ENCODE measurements at regions not wholly inside any gene's neighbourhood (a gene's known extent, or its start where the extent isn't known, plus 50 kb on each side); places are given as distances from the start of the nearest gene placed in this dataset.

GRCh38 chr12:127070515-127071157, 1196.3 kb upstream of the TMEM132C start:
- no peak for DNase-seq (ENCODE audit: low read depth, low spot score)
- in situ Hi-C loops (cut with HindIII; ENCODE audit: low pct_unique_long_range_greater_than_20kb, low sequenced_read_pairs), result no loop called here

- in situ Hi-C loops (cut with HindIII; ENCODE audit: low pct_unique_long_range_greater_than_20kb, low sequenced_read_pairs), result no loop called here
- no peak for DNase-seq (ENCODE audit: low read depth, low spot score)
These were observed 1192.8 kb upstream of the TMEM132C start for GRCh38 chr12:127074161-127074560.

- in situ Hi-C loops (cut with HindIII; ENCODE audit: low pct_unique_long_range_greater_than_20kb, low sequenced_read_pairs), result no loop called here
- no peak for DNase-seq (ENCODE audit: low read depth, low spot score)
These were observed 1191.0 kb upstream of the TMEM132C start for GRCh38 chr12:127075981-127076380.

- in situ Hi-C loops (cut with HindIII; ENCODE audit: low pct_unique_long_range_greater_than_20kb, low sequenced_read_pairs), result no loop called here
- DNase-seq (ENCODE audit: low read depth, low spot score), result no peak
These were observed 1189.5 kb upstream of the TMEM132C start for GRCh38 chr12:127077262-127078045.

GRCh38 chr12:127078577-127079350, 1188.2 kb upstream of the TMEM132C start:
- no peak for DNase-seq (ENCODE audit: low read depth, low spot score)
- in situ Hi-C loops (cut with HindIII; ENCODE audit: low pct_unique_long_range_greater_than_20kb, low sequenced_read_pairs), result no loop called here

- in situ Hi-C loops (cut with HindIII; ENCODE audit: low pct_unique_long_range_greater_than_20kb, low sequenced_read_pairs), result no loop called here
- DNase-seq (ENCODE audit: low read depth, low spot score), result no peak
These were observed 1187.3 kb upstream of the TMEM132C start for GRCh38 chr12:127079636-127080035.

GRCh38 chr12:127081058-127081457, 1185.9 kb upstream of the TMEM132C start:
- DNase-seq (ENCODE audit: low read depth, low spot score), result no peak
- in situ Hi-C loops (cut with HindIII; ENCODE audit: low pct_unique_long_range_greater_than_20kb, low sequenced_read_pairs), result no loop called here

GRCh38 chr12:127083008-127083949, 1183.7 kb upstream of the TMEM132C start:
- peak; percentile 74 for DNase-seq (ENCODE audit: low read depth, low spot score)

GRCh38 chr12:127101076-127101475, 1165.9 kb upstream of the TMEM132C start:
- no peak for DNase-seq (ENCODE audit: low read depth, low spot score)
- in situ Hi-C loops (cut with HindIII; ENCODE audit: low pct_unique_long_range_greater_than_20kb, low sequenced_read_pairs), result no loop called here

More at GRCh38 chr12:127083008-127083949, 1183.7 kb upstream of the TMEM132C start:
- in situ Hi-C loops (cut with HindIII; ENCODE audit: low pct_unique_long_range_greater_than_20kb, low sequenced_read_pairs), result no loop called here

GRCh38 chr12:127106041-127106440, 1160.9 kb upstream of the TMEM132C start:
- no peak for DNase-seq (ENCODE audit: low read depth, low spot score)
- in situ Hi-C loops (cut with HindIII; ENCODE audit: low pct_unique_long_range_greater_than_20kb, low sequenced_read_pairs), result no loop called here

GRCh38 chr12:127106697-127107096, 1160.3 kb upstream of the TMEM132C start:
- no peak for DNase-seq (ENCODE audit: low read depth, low spot score)
- in situ Hi-C loops (cut with HindIII; ENCODE audit: low pct_unique_long_range_greater_than_20kb, low sequenced_read_pairs), result no loop called here

GRCh38 chr12:127107744-127108143, 1159.2 kb upstream of the TMEM132C start:
- no peak for DNase-seq (ENCODE audit: low read depth, low spot score)

GRCh38 chr12:127108360-127109215, 1158.4 kb upstream of the TMEM132C start:
- in situ Hi-C loops (cut with HindIII; ENCODE audit: low pct_unique_long_range_greater_than_20kb, low sequenced_read_pairs), result no loop called here
- peak; percentile 76 for DNase-seq (ENCODE audit: low read depth, low spot score)

More at GRCh38 chr12:127107744-127108143, 1159.2 kb upstream of the TMEM132C start:
- in situ Hi-C loops (cut with HindIII; ENCODE audit: low pct_unique_long_range_greater_than_20kb, low sequenced_read_pairs), result no loop called here

- in situ Hi-C loops (cut with HindIII; ENCODE audit: low pct_unique_long_range_greater_than_20kb, low sequenced_read_pairs), result no loop called here
- no peak for DNase-seq (ENCODE audit: low read depth, low spot score)
These were observed 1153.0 kb upstream of the TMEM132C start for GRCh38 chr12:127113945-127114344.

GRCh38 chr12:127115468-127116035, 1151.4 kb upstream of the TMEM132C start:
- no peak for DNase-seq (ENCODE audit: low read depth, low spot score)
- in situ Hi-C loops (cut with HindIII; ENCODE audit: low pct_unique_long_range_greater_than_20kb, low sequenced_read_pairs), result no loop called here

GRCh38 chr12:127118251-127118650, 1148.7 kb upstream of the TMEM132C start:
- in situ Hi-C loops (cut with HindIII; ENCODE audit: low pct_unique_long_range_greater_than_20kb, low sequenced_read_pairs), result no loop called here
- DNase-seq (ENCODE audit: low read depth, low spot score), result no peak

Data from SK-MEL-5 (cell line).